OCI-LY3 (cell line): ENCODE measurements at regions not wholly inside any gene's neighbourhood (a gene's known extent, or its start where the extent isn't known, plus 50 kb on each side); places are given as distances from the start of the nearest gene placed in this dataset.

Experiments used
- H2AFZ ChIP-seq: fragments of 200-600, 300-600 bp; shearing (Covaris generic); 2 replicates; pipeline ENCODE4 v1.6.0; 2014; ENCODE audit warnings: antibody characterized with exemption, low read depth, low read length
- H3K27ac ChIP-seq: fragments of 200-600, 300-600 bp; sonication (generic); 2 replicates; pipeline ENCODE4 v1.5.1; 2014; ENCODE audit warnings: mild to moderate bottlenecking, low read length, moderate library complexity, mixed read lengths
- H3K27me3 ChIP-seq: fragments of 200-600, 300-600 bp; sonication (generic); 2 replicates; pipeline ENCODE4 v1.6.1; 2014; ENCODE audit warnings: low read depth, low read length, mixed read lengths
- H3K36me3 ChIP-seq: fragments of 200-600, 300-600 bp; sonication (generic); replicated peaks from 2 replicates; pipeline ENCODE3; 2014; ENCODE audit warnings: low read depth, low read length, mixed read lengths
- H3K4me1 ChIP-seq: fragments of 300-600, 200-600 bp; sonication (generic); 2 replicates; pipeline ENCODE4 v1.6.1; 2014; ENCODE audit warnings: low read length, mixed read lengths
- H3K4me2 ChIP-seq: fragments of 200-600, 300-600 bp; sonication (generic); 2 replicates; pipeline ENCODE4 v1.6.1; 2014; ENCODE audit warnings: low read length, mixed read lengths
- H3K4me3 ChIP-seq: fragments of 300-600, 200-600 bp; sonication (generic); 2 replicates; pipeline ENCODE4 v1.5.1; 2014; ENCODE audit warnings: antibody characterized with exemption, mild to moderate bottlenecking, low read length, moderate library complexity
- H3K79me2 ChIP-seq: fragments of 300-600, 200-600 bp; shearing (Covaris generic); 2 replicates; pipeline ENCODE4 v1.6.1; 2014; ENCODE audit warnings: mild to moderate bottlenecking, low read length, mixed read lengths
- H3K9ac ChIP-seq: fragments of 300-600, 200-600 bp; shearing (Covaris generic); 2 replicates; pipeline ENCODE4 v1.6.0; 2014; ENCODE audit warnings: mild to moderate bottlenecking, low read length, moderate library complexity
- H3K9me3 ChIP-seq: fragments of 200-600, 300-600 bp; shearing (Covaris generic); 2 replicates; pipeline ENCODE4 v1.6.1; 2014; ENCODE audit warnings: low read length, mixed read lengths; ENCODE audit not compliant: insufficient read depth
- H4K20me1 ChIP-seq: fragments of 200-600, 300-600 bp; sonication (generic); 2 replicates; pipeline ENCODE4 v1.6.1; 2016; ENCODE audit warnings: low read length, mixed read lengths; ENCODE audit not compliant: insufficient read depth
- CTCF ChIP-seq: fragments of 200-600, 300-600 bp; sonication (generic); IDR thresholded peaks from 2 replicates; pipeline ENCODE4 v1.5.1; 2014; ENCODE audit warnings: antibody characterized with exemption, low read length, low read depth
- EZH2phosphoT487 ChIP-seq: fragments of 200-600 bp; shearing (Covaris generic); IDR thresholded peaks from 2 replicates; pipeline ENCODE4 v1.6.1; 2018; ENCODE audit warnings: antibody characterized with exemption, mixed run types, low read depth

- Histone ChIP-seq H3K27ac (no peak overlapping the region), H3K36me3 (no peaks in the 10 kb centered on the region), H3K9ac (no peak overlapping the region), H3K4me1 (no peaks in the 10 kb centered on the region), H3K4me2 (no peak overlapping the region), H3K9me3 (no peaks in the 10 kb centered on the region), H2AFZ (no peak overlapping the region), H3K27me3 (no peaks in the 10 kb centered on the region), H3K79me2 (no peaks in the 10 kb centered on the region), H3K4me3 (no peak overlapping the region), H4K20me1 (no peaks in the 10 kb centered on the region)
- TF ChIP-seq CTCF (no peak), EZH2phosphoT487 (no peak)
Observed at GRCh38 chr10:18795549-18795948, 136.3 kb downstream of the ARL5B start.

- TF ChIP-seq CTCF (no peak), EZH2phosphoT487 (no peak)
- no peaks in the 10 kb centered on the region for H3K79me2 ChIP-seq
- H3K27me3 ChIP-seq = no peaks in the 10 kb centered on the region
- H3K9ac ChIP-seq = no peak overlapping the region
- no peaks in the 10 kb centered on the region for H3K36me3 ChIP-seq
- no peak overlapping the region for H3K4me3 ChIP-seq
- no peak overlapping the region for H3K4me2 ChIP-seq
- H2AFZ ChIP-seq = no peak overlapping the region
- H3K9me3 ChIP-seq = no peaks in the 10 kb centered on the region
- no peaks in the 10 kb centered on the region for H3K4me1 ChIP-seq
- no peak overlapping the region for H3K27ac ChIP-seq
- no peaks in the 10 kb centered on the region for H4K20me1 ChIP-seq
Observed at GRCh38 chr10:18797286-18797685, 138.1 kb downstream of the ARL5B start.

- Histone ChIP-seq H3K27ac (no peak overlapping the region), H2AFZ (no peak overlapping the region), H3K4me2 (no peak overlapping the region), H3K4me1 (no peaks in the 10 kb centered on the region), H3K9me3 (no peaks in the 10 kb centered on the region), H4K20me1 (no peaks in the 10 kb centered on the region), H3K79me2 (no peaks in the 10 kb centered on the region), H3K9ac (no peak overlapping the region), H3K4me3 (no peak overlapping the region), H3K27me3 (no peaks in the 10 kb centered on the region), H3K36me3 (no peaks in the 10 kb centered on the region)
- TF ChIP-seq EZH2phosphoT487 = no peak
- TF ChIP-seq CTCF = no peak
Observed at GRCh38 chr10:18822156-18822555, 162.9 kb downstream of the ARL5B start.

DNA sequence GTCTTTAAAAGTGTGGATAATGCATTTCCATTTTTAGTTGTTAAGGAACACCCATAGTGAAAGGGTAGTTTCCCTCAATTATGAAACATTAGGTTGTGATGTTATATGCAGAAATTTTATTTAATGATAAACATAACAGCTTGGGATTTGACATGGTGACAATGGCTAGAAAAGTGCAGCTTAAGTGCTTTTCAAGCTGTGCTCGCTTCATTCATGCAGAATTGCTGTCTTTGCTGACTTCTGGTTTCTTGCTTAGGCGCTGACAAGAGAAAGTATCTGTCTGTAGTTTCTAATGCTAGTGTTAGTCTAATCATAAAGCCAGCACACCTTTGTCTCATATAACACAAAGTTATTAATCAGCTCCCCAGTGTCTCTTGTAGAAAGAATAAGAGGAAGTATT, 170.0 kb downstream of the ARL5B start:
- Histone ChIP-seq H2AFZ (no peak overlapping the region), H3K27me3 (no peaks in the 10 kb centered on the region), H3K9ac (no peak overlapping the region), H4K20me1 (no peaks in the 10 kb centered on the region), H3K4me3 (no peak overlapping the region), H3K4me2 (no peak overlapping the region), H3K9me3 (no peaks in the 10 kb centered on the region), H3K79me2 (no peaks in the 10 kb centered on the region), H3K27ac (no peak overlapping the region), H3K36me3 (no peaks in the 10 kb centered on the region), H3K4me1 (no peaks in the 10 kb centered on the region)
- TF ChIP-seq CTCF = no peak
- no peak for TF ChIP-seq EZH2phosphoT487
